Upper lobe of left lung (tissue), 4 donors: ENCODE measurements at regions not wholly inside any gene's neighbourhood (a gene's known extent, or its start where the extent isn't known, plus 50 kb on each side); places are given as distances from the start of the nearest gene placed in this dataset.

Source experiments
- CTCF ChIP-seq, 6 experiments: fragments of 450-650 bp in 4 of 6; fragments of 200-600 bp in 2 of 6; sonication (generic) in 2 of 6; IDR thresholded peaks; one replicate each; pipeline ENCODE4 v1.5.1; 2016 to 2019; ENCODE audit warnings: antibody characterized with exemption in 6 of 6
- EP300 ChIP-seq, 4 donors: sonication (generic); formaldehyde crosslinking; IDR thresholded peaks; one replicate each; pipeline ENCODE4 v1.5.1; 2017; ENCODE audit warnings: antibody characterized with exemption in 4 of 4, control low read depth in 2 of 4
- POLR2A ChIP-seq, 4 donors: fragments of 450-650 bp; IDR thresholded peaks; one replicate each; pipeline ENCODE4 v1.5.1; 2016 to 2017; ENCODE audit warnings: antibody characterized with exemption in 4 of 4, mild to moderate bottlenecking in 2 of 4
- POLR2AphosphoS5 ChIP-seq, 2 donors: sonication (generic); formaldehyde crosslinking; IDR thresholded peaks; one replicate each; pipeline ENCODE4 v1.5.1; 2017; ENCODE audit warnings: antibody characterized with exemption in 2 of 2

GRCh38 chr2:180159921-180160320 lies 152.8 kb upstream of the CWC22 start:
- TF ChIP-seq CTCF (IDR thresholded peaks at IDR 0.05) (no peak), EP300 (IDR thresholded peaks at IDR 0.05) (no peak), POLR2A (IDR thresholded peaks at IDR 0.05) (no peak), POLR2AphosphoS5 (IDR thresholded peaks at IDR 0.05) (no peak)
